Medulla oblongata (tissue), 1 donor: ENCODE measurements at regions not wholly inside any gene's neighbourhood (a gene's known extent, or its start where the extent isn't known, plus 50 kb on each side); places are given as distances from the start of the nearest gene placed in this dataset.
"Not testable (repeated sequence)": the region's sequence is repeated elsewhere in the genome, so short reads cannot be mapped to it uniquely, and the experiment has no call there.

ENCODE experiments used
- DNase-seq: peaks from one replicate; pipeline ENCODE4 v3.0.0-alpha.2; 2015; ENCODE audit errors: extremely low spot score

DNA sequence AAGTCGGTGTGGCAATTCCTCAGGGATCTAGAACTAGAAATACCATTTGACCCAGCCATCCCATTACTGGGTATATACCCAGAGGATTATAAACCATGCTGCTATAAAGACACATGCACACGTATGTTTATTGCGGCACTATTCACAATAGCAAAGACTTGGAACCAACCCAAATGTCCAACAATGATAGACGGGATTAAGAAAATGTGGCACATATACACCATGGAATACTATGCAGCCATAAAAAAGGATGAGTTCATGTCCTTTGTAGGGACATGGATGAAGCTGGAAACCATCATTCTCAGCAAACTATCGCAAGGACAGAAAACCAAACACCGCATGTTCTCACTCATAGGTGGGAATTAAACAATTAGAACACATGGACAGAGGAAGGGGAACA lies 80.6 kb upstream of the ST3GAL5 start:
- not testable (repeated sequence) for DNase-seq

DNA sequence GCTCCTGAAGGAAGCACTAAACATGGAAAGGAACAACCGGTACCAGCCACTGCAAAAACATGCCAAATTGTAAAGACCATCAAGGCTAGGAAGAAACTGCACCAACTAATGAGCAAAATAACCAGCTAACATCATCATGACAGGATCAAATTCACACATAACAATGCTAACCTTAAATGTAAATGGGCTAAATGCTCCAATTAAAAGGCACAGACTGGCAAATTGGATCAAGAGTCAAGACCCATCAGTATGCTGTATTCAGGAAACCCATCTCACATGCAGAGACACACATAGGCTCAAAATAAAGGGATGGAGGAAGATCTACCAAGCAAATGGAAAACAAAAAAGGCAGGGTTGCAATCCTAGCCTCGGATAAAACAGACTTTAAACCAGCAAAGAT lies 77.0 kb upstream of the ST3GAL5 start:
- not testable (repeated sequence) for DNase-seq

DNA sequence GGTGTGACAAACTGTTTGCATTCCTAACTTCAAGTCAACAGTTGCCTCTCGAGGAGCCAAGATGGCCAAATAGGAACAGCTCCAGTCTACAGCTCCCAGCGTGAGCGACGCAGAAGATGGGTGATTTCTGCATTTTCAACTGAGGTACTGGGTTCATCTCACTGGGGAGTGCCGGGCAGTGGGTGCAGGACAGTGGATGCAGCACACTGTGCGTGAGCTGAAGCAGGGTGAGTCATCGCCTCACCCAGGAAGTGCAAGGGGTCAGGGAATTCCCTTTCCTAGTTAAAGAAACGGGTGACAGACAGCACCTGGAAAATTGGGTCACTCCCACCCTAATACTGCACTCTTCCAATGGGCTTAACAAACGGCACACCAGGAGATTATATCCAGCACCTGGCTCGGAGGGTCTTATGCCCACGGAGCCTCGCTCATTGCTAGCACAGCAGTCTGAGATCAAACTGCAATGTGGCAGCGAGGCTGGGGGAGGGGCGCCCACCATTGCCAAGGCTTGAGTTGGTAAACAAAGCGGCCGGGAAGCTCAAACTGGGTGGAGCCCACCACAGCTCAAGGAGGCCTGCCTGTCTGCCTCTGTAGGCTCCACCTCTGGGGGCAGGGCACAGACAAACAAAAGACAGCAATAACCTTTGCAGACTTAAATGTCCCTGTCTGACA lies 75.1 kb upstream of the ST3GAL5 start:
- not testable (repeated sequence) for DNase-seq

DNA sequence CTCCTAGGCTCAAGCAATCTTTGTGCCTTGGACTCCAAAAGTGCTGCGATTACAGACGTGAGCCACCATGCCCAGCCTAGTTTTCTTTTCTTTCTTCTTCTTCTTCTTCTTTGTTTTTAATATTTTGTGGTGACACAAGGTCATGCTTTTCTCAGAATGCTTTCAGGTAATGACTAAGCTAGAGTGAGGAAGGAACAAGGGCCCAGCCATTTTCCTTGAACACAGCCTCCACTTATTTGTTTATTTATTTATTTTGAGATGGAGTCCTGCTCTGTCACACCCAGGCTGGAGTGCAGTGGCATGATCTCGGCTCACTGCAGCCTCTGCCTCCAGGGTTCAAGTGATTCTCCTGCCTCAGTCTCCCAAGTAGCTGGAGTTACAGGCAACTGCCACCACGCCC lies 74.3 kb upstream of the ST3GAL5 start:
- no peak for DNase-seq

DNA sequence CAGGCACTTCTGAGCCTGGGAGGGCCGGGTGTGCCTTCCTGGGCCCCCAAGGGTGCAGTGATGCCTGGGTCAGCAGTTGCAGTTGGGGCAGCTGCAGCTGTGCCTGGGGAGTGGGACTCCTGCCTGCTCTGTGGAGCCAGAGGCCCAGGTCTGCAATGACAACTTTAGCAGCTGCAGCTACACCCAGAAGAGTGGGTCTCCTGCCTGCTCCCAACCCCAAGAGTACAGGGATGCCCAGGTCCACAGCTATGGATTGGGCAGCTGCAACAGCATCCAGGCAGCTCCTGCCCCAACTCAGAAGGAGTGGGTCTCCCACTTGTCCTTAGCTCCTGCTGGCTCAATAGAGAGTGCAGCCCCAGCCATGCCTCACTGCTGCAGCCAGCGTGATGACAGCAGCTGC lies 73.0 kb upstream of the ST3GAL5 start:
- no peak for DNase-seq

DNA sequence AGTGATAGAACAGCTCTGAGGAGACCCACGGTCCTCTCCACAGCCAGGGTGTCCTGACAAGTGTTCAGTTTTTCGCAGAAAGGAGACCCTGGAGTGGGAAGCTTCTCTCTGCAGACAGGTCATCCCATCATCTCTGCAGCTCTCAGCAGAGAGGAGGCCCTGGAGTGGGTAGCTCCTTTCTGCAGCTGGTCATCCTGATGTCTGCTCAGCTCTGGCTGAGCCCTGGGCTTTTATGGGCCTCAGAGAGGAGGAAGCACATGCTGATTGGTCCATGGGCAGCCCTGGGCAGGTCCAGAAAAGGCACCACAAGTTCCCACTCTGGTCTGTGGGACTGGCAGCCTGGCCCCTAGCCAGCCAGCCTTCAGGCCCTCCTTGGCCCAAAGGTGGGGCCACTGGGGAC lies 72.3 kb upstream of the ST3GAL5 start:
- no peak for DNase-seq

DNA sequence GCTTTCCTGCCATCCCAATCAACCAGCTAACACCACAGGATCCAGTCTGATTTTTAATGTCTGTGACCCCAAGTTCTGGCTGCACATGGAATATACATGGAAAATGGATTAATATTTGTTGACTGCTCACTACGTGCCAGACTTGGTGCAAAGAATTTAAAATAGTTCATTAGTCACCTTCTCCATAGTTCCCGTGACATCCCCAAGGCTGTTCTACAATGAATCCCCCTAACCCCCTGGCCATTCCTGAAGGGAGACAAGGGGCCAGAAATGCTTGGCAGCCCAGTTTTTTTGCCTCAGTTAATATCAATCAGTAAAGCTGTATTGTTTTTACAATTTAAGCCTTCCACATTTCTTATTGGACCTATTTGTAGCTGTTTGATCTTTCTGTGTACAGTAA lies 71.0 kb upstream of the ST3GAL5 start:
- DNase-seq: no peak

DNA sequence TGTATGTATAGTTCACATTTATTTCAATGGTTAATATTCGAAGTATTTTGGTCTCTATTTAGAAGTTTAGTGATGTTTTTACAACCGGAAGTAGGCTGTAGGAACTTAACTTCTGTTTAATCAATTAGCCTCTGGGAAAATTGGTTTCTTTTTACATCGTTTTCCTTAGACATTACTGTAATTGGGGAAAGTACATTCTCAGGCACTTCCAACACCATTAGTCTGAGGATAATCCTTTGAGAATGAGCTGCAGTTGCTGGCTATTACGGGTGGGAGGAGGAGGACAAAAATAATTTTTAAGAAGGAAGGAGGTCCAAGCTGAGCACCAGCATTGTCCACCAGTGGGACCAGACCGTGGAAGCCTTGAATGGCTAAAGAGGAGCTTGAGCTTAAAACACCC lies 70.4 kb upstream of the ST3GAL5 start:
- no peak for DNase-seq

DNA sequence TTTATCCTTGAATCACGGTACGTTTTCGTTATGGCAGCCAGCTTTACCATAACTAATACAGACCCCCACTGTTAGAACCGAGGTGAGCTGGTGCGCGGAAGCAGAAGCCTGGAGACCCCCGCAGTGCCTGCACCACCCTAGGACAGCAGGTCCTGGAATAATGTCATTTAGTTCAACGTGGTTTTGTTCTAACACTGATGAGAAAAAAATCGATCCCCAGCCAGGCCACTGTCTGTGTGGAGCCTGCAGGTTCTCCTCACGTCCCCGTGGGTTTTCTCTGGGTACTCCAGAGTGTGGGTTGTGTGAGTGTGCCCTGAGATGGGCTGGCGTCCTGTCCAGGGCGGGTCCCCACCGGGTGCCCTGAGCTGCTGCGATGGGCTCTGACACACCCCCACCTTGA lies 69.9 kb upstream of the ST3GAL5 start:
- DNase-seq: no peak

DNA sequence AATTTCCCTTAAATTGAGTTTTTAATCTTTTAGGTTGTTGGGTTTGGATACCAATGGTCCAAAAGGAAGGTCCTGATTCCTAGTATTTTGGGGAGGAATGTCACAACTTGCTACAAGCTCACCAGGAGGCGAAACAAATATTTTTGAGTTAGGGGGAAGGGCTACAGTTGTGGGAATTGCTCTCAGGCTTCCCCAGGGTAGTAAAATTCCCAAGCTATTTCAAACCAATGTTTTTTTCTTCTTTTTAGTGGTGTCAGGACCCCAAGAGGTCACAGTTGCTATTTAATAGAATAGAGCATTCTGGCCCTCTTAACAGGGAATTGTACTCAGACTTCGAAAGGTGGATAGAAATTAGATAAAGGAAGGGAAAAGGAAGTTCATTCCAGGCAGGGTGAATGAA lies 68.5 kb upstream of the ST3GAL5 start:
- DNase-seq: no peak

DNA sequence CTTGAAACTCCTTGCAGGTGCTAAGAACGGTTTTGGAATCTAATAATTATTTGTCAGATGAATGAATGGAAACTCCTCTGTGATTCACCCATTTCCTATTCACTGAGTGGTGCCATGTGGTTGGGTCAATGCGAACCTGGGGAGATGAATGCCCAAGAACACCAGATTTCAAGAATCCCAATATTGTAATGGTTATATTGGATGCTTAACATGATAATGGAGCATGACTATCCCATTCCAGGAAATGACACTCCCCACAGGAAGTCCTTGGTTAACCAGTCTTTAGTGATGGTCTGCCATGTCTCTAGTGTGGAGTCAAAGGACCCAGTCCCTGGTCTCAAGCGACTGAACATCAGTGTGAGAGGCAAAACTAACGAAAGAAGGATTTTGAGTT lies 67.9 kb upstream of the ST3GAL5 start:
- DNase-seq: no peak

DNA sequence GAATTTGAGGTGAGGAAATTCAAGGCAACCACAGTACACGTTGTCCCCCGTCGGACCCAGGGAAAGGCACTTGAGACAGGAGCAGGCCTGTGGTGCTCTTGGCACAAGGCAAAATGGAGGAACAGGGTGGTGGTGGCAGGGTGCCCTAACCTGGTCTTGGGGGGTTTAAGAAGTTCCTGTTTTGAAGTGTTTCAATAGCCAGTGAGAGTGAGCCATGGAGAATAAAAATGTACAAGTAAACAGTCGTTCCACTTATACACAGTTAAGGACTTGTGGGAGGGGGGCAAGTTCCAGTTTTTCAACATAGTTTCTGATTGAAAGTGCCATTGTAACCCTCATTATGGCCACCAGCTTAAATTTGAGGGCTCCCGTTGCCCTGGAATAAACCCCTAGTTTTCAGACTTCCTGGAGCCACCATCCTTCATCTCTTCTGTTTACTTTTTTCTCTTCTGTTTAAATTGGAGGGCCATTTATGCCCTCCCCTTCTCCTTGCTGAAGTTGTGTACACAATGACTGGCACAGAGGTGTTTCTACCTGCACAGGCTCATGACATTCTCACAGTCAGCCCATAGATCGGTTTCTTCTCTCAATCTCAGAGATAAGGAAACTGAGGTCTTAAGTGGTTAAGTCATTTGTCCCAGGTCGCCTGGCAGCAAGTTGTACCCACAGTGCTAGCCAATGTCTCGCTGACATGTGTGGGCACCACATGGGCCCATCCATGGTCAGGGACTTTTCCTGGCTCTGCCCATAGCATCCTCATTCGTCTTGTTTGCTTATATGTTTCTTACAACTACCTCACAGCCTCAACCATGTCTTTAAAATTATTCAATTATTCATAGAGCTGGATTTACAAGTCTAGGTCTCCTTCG lies 66.0 kb upstream of the ST3GAL5 start:
- DNase-seq: no peak

DNA sequence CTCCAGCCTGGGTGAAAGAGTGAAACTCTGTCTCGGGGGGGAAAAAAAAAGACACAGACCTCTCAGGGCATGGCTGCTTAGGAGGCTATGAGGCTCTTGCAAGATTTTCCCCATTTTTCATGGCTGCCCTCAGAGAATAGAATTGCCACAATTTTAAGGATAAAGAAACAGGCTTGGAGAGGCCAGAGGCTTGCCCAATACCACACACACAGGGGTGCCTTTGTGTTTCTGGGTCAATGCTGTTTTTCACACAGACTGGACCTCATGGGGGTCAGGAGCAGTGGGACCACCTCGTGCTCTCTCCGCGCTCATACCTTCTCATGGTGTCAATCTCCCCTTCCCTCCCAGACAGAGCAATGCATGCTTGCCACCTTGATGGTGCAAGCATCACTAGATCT lies 65.4 kb upstream of the ST3GAL5 start:
- no peak for DNase-seq

DNA sequence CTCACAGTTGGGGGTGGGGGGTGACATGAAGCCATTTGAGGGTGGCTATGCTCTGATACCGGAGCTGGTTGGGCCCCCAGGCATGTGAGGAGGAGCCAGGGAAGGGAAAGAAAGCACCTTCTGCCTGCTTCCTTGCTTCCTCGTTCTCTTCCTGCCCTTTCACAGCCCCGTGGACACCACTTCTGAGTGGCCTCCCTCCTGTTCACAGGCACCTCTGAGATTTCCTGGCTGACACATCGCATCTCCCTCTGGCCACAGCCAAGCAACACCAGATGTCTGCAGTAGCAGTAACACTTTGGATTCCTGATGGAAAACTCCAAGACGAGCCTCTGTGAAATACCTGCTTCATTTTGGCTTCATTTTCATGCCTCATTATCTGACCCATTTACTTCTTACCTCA lies 64.7 kb upstream of the ST3GAL5 start:
- no peak for DNase-seq

DNA sequence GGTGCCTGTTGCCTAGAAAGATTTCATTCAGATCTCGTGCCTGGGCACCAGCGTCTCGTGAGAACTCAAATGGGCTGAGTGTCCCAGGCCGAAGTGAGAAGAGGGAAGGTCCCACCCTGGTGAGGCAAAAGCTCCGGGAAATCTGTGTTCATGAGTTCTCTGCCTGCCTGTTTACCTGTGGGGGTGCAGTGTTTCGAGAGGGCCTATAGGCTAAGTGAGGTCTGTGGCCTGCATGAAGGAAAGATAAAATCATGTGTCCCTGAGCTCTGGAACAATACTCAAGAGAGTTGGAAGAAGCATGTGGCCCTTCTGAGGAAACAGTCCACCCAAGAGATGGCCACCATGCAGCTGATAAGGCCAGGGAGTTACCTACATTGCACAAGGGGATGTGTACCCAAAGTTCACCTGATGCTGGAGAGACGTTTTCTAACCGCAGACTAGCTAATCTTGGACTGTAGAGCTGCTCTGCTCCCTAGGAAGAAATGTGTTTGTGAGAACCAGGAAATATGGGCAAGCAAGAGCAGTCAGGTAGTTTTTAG lies 63.5 kb upstream of the ST3GAL5 start:
- DNase-seq: no peak

DNA sequence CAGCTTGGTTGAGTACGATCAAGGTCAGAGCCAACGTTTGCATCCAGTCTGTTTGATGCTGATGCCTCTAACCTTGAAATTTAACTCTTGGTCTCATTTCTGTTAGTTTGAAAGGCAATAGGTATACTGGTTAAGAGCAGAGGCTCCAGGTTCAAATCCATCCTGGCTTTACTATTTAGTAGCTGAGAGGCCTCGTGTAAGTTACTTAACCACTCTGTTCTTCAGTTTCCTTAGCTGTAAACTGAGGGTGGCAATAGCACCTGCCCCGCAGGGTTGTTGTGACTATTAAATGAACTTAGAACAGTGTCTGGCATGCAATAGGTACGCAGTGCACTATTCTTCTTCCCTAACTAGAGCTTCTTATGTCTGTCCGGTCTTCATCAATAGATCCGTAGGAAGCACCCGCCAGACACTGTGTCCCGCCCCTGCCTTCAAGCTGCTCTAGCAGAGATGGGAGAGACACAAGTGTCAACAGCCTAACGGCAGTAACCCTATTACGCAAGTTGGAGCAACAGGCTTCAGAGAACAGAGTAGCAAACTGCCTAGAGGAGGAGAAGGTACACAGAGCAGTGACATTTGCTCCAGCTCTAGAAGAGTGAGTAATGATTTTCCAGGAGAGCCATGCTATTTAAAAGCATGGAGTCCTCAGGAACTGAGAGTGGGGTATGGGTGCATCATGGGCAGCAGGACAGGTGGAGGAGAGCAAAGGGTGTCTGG lies 62.7 kb upstream of the ST3GAL5 start:
- DNase-seq: no peak

DNA sequence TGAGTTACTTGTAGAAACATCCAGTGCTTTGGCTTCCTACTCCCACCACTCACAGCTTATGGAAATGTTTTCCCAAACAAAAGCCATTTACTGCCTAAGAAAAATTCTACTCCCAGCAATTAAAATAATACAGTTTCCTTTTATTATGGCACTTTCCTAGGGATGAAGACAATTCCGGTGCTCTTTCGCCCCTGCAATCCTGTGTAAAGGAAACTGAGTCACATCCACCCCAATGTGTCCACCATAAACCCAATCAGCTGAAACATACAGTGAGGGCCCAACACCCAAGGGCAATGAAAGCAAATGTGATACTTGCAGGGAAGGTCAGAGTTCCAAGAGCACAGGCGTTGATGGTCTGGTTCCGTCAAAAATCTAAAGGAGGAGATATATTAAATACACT lies 62.0 kb upstream of the ST3GAL5 start:
- no peak for DNase-seq

DNA sequence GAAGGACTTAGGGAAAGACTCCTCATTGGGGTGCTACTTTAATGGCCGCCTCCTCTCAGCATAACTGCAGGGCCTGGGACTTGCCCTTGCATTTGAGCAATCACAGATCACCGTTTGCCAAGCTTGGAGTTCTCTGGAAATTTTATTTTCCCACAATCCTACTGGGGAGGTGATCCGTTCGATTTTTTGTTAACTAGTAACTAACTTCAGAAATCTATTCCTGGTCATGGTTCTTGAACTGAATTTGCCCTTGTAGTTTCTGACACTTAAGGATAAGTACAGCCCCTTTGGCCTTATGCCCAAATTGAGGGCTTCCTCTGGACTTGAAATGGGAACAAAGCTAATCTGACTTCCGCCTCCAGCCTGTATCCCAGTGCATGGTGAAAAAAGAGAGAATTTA lies 60.5 kb upstream of the ST3GAL5 start:
- DNase-seq: peak; percentile 43

DNA sequence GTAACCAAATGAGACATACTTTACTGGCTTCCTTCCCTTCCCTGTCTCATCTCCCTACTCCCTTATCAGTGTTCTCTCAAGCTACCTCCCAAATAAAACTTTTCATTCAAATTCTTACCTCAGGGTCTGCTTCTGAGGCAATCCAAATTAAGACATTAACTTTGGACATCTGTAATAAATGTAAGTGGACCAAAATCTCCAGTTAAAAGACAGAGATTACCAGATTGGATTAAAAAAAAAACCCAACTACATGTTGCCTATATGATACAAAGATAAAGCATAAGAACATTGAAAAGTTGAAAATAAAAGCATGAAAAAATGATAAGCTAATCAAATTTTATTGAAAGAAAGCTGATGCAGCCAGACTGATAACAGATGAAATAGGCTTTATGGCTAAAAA lies 58.8 kb upstream of the ST3GAL5 start:
- no peak for DNase-seq

DNA sequence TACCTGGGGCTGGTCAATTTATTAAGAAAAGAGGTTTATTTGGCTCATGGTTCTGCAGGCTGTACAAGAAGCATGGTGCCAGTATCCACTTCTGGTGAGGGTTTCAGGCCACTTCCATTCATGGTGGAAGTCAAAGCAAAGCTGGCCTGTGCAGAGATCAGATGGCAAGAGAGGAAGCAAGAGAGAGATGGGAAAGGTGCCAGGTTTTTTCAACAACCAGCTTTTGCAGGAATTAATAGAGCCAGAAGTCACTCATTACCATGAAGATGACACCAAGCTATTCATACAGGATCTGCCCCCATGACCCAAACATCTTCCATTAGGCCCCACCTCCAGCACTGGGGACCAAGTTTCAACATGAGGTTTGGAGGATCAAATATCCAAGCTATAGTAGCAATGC lies 56.8 kb upstream of the ST3GAL5 start:
- no peak for DNase-seq

DNA sequence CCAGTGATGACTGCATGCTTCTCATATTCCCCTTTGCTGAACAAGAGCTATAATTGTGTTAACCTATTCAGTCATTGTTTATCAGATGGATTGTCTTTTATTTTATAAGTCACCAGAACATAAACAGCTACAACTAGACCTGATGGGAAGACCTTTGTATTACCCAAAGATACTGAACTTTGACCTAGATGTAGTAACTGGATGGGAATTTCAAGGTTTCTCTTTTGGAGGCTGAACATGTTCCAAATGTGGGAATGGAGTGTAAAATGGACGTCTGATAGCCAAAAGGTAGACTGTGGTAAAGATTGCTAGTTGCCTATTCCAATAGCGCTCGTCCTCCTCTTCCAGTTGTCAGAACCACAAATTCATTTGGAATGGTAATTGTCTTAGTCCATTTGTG lies 56.4 kb upstream of the ST3GAL5 start:
- no peak for DNase-seq

DNA sequence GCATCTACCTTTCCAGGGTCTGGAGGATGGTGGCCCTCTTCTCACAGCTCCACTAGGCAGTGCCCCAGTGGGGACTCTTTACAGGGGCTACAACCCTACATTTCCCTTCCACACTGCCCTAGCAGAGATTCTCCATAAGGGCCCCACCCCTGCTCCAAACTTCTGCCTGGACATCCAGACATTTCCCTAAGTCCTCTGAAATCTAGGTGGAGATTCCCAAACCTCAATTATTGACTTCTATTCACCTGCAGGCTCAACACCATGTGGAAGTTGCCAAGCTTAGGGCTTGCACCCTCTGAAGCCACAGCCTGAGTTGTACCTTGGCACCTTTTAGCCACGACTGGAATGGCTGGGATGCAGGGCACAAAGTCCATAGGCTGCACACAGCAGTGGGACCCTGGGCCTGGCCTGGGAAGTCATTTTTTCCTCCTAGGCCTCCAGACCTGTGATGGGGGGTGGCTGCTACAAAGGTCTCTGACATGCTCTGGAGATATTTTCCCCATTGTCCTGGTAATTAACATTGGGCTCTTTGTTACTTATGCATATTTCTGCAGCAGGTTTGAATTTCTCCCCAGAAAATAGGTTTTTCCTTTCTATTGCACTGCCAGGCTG lies 53.7 kb upstream of the ST3GAL5 start:
- DNase-seq: no peak
